Right atrium auricular region (tissue), 2 donors: ENCODE measurements at regions not wholly inside any gene's neighbourhood (a gene's known extent, or its start where the extent isn't known, plus 50 kb on each side); places are given as distances from the start of the nearest gene placed in this dataset.

Experiments used
- DNase-seq: peaks from one replicate; pipeline ENCODE4 v3.0.0-alpha.2; 2019; ENCODE audit warnings: low spot score
- H3K27ac ChIP-seq, 2 donors: fragments of 200-600 bp; sonication (generic); 1 replicate in 1 of 2; 2 replicates in 1 of 2; pipeline ENCODE4 v1.5.1; 2016 to 2019
- H3K27me3 ChIP-seq, 2 donors: fragments of 200-600 bp; sonication (generic); one replicate each; pipeline versions ENCODE4 v1.5.1 to v1.6.0; 2017 to 2019
- H3K36me3 ChIP-seq: fragments of 200-600 bp; sonication (generic); one replicate; pipeline ENCODE4 v1.5.1; 2016
- H3K4me1 ChIP-seq, 2 donors: fragments of 200-600 bp; sonication (generic); one replicate each; pipeline versions ENCODE4 v1.5.1 to v1.6.0; 2017 to 2019
- H3K4me3 ChIP-seq, 2 donors: fragments of 200-600 bp; sonication (generic); 1 replicate in 1 of 2; 2 replicates in 1 of 2; pipeline ENCODE4 v1.5.1; 2017 to 2019; ENCODE audit warnings: mild to moderate bottlenecking in 1 of 2, moderate library complexity in 1 of 2
- H3K9me3 ChIP-seq, 2 donors: fragments of 200-600 bp; sonication (generic); one replicate each; pipeline ENCODE4 v1.5.1; 2019
- TF ChIP-seq, protein P1 (sequence below), 2 donors: fragments of 200-600 bp; sonication (generic); IDR thresholded peaks; one replicate each; pipeline ENCODE4 v1.5.1; 2019; ENCODE audit warnings: antibody characterized with exemption in 2 of 2

DNA sequence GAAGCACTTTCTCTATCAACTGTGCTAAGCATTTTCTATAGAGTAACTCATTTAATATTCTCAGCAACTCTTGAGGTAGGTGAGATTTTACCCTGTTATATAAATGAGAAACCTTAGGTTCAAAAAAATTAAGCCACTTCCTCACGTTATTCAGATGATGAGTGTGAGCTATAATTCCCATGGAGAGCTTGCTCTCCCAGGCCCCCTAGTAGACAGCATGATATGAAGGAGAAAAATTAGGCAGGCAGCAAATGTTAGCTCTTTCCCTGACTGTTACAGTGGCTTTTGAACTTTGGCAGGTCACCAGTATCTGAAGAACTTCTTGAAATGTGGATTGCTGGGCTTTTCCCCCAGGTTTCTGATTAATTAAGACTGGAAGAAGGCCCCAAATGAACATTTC is 753.1 kb downstream of the NCAM2 start:
- TF ChIP-seq, protein P1, sequence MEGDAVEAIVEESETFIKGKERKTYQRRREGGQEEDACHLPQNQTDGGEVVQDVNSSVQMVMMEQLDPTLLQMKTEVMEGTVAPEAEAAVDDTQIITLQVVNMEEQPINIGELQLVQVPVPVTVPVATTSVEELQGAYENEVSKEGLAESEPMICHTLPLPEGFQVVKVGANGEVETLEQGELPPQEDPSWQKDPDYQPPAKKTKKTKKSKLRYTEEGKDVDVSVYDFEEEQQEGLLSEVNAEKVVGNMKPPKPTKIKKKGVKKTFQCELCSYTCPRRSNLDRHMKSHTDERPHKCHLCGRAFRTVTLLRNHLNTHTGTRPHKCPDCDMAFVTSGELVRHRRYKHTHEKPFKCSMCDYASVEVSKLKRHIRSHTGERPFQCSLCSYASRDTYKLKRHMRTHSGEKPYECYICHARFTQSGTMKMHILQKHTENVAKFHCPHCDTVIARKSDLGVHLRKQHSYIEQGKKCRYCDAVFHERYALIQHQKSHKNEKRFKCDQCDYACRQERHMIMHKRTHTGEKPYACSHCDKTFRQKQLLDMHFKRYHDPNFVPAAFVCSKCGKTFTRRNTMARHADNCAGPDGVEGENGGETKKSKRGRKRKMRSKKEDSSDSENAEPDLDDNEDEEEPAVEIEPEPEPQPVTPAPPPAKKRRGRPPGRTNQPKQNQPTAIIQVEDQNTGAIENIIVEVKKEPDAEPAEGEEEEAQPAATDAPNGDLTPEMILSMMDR (IDR thresholded peaks at IDR 0.05), result peak; percentile 28 to 63

DNA sequence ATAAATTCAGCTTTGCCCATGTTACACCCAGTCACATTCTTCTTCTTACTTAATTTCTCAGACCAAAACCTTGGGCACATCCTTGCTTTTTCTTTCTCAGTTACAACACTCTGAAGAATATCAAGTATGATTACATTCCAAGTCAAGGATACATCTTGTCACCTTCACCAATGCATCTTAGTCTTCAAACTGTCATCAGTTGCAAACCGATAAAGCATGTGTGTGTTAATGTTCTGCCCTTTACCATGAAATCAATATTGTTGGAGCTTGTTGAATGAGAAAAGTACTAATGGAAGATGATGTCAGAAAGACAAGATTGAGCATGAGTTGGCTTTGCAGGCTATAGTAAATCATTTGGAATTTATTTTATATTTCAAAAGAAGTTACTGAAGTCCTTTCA is 764.6 kb downstream of the NCAM2 start:
- Histone ChIP-seq H3K9me3 (no peaks in the 10 kb centered on the region), H3K4me3 (no peak overlapping the region), H3K27ac (no peak overlapping the region), H3K4me1 (no peaks in the 10 kb centered on the region), H3K27me3 (no peaks in the 10 kb centered on the region), H3K36me3 (no peaks in the 10 kb centered on the region)
- TF ChIP-seq, protein P1 (IDR thresholded peaks at IDR 0.05), result no peak
- no peak for DNase-seq

More for the DNA sequence above, 753.1 kb downstream of the NCAM2 start:
- H3K27me3 ChIP-seq, result no peaks in the 10 kb centered on the region
- no peaks in the 10 kb centered on the region for H3K36me3 ChIP-seq
- H3K27ac ChIP-seq, result no peak overlapping the region
- no peaks in the 10 kb centered on the region for H3K9me3 ChIP-seq
- H3K4me3 ChIP-seq, result no peak overlapping the region
- no peaks in the 10 kb centered on the region for H3K4me1 ChIP-seq
- no peak for DNase-seq

DNA sequence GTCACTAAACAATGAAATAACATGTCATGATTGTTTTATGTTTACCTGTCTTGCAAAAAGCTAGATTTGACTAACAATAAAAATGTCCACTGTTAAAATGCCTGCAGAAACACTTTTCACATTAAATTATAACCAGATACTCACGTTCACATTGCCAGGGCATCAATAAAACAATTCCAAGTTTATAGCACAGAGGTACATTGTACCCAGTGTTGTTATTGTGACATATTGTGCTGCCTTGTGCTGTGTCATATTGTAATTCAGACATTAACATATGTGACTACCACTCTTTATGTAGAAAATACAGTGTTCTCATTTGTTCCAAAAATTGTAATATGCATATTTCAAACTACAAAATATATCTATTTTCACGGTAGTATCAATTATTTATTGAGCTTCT is 766.1 kb downstream of the NCAM2 start:
- no peaks in the 10 kb centered on the region for H3K27me3 ChIP-seq
- no peak overlapping the region for H3K4me3 ChIP-seq
- no peak for DNase-seq
- peaks cover 0 to 7% of the 10 kb centered on the region in 2 donors for H3K9me3 ChIP-seq
- no peak overlapping the region for H3K27ac ChIP-seq
- TF ChIP-seq, protein P1 (IDR thresholded peaks at IDR 0.05), result no peak
- H3K36me3 ChIP-seq, result no peaks in the 10 kb centered on the region
- no peaks in the 10 kb centered on the region for H3K4me1 ChIP-seq

DNA sequence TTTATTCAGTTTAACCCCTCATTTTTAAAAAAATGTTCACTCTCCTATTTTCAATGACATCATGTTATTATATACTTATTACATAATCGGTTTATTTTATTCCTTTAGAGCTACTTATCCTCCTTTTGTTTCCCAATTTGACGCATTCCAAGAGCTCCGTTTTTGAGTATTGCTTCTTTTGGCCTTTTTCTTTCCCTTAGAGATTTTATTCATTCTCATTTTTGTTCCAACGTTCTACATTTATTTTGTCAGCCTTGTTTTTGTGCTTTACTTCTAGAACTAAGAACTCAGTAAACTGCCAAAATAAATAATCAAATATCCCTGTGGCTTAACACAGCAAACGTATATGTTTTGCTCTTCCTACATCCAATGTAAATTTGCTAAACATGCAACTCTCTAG is 769.1 kb downstream of the NCAM2 start:
- no peak overlapping the region for H3K27ac ChIP-seq
- no peak overlapping the region for H3K4me3 ChIP-seq
- TF ChIP-seq, protein P1 (IDR thresholded peaks at IDR 0.05), result no peak
- H3K9me3 ChIP-seq, result peaks cover 0 to 9% of the 10 kb centered on the region in 2 donors
- no peaks in the 10 kb centered on the region for H3K27me3 ChIP-seq
- H3K36me3 ChIP-seq, result no peaks in the 10 kb centered on the region
- H3K4me1 ChIP-seq, result no peaks in the 10 kb centered on the region
- no peak for DNase-seq

DNA sequence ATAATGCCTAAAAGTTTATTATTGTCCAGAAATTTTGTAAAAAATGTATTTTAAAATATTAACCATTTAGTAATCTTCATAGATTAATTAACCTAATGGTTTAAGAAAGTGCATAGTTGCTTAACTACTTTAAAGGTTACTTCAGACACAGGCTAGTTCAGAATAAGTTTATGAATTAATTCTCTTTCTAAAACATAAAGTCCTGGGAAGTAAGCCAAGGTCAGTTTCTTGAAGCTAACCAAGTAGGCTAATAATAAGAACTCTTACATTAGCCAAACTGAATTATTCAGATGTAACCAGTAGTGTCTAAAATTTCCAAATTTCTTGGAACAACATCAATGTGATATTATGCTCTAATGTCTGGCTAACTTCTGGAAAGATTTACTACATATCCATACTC is 790.4 kb downstream of the NCAM2 start:
- Histone ChIP-seq H3K9me3 (no peaks in the 10 kb centered on the region), H3K36me3 (no peaks in the 10 kb centered on the region), H3K4me1 (no peaks in the 10 kb centered on the region), H3K4me3 (no peak overlapping the region), H3K27ac (no peak overlapping the region), H3K27me3 (no peaks in the 10 kb centered on the region)
- TF ChIP-seq, protein P1 (IDR thresholded peaks at IDR 0.05), result no peak
- no peak for DNase-seq

DNA sequence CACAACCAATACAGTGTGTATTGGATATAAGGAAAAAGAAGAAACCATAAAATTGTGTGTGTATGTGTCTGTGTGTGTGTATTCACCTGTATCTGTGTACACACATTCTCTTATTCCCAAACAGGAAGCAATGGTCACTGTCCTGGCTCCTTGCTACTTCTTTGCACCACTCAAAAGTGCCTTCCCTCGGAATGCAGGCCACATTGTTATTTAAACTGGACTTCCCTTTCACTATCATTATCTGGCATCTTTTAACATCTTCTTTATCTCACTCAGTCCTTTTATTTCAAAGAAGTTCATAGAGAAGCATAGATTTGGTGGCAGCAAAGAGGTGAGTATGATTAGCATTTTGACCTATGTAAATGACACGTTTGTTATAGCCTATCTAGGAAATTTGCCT is 803.7 kb downstream of the NCAM2 start:
- no peaks in the 10 kb centered on the region for H3K9me3 ChIP-seq
- no peak overlapping the region for H3K4me3 ChIP-seq
- H3K36me3 ChIP-seq, result no peaks in the 10 kb centered on the region
- H3K4me1 ChIP-seq, result no peaks in the 10 kb centered on the region
- DNase-seq, result no peak
- H3K27me3 ChIP-seq, result no peaks in the 10 kb centered on the region
- TF ChIP-seq, protein P1 (IDR thresholded peaks at IDR 0.05), result no peak
- H3K27ac ChIP-seq, result no peak overlapping the region
